Chondrocyte (in vitro differentiated cells): ENCODE measurements at regions not wholly inside any gene's neighbourhood (a gene's known extent, or its start where the extent isn't known, plus 50 kb on each side); places are given as distances from the start of the nearest gene placed in this dataset.

ENCODE experiments used
- DNase-seq: peaks from one replicate; pipeline ENCODE4 v3.0.0; 2021; ENCODE audit warnings: mixed read lengths, low spot score
- H3K27ac Mint-ChIP-seq: one replicate; pipeline ENCODE4 v1.8.0; 2021; ENCODE audit warnings: mild to moderate bottlenecking, moderate library complexity, mixed read lengths; ENCODE audit not compliant: unreplicated experiment
- H3K27me3 Mint-ChIP-seq: 2 replicates; pipeline ENCODE4 v1.8.0; 2021; ENCODE audit warnings: low read depth, mixed read lengths
- H3K36me3 Mint-ChIP-seq: 2 replicates; pipeline ENCODE4 v1.8.0; 2021; ENCODE audit warnings: low read depth, mixed read lengths
- H3K4me1 Mint-ChIP-seq: 2 replicates; pipeline ENCODE4 v1.8.0; 2021; ENCODE audit warnings: low read depth, mild to moderate bottlenecking, mixed read lengths
- H3K4me3 Mint-ChIP-seq: one replicate; pipeline ENCODE4 v1.8.0; 2021; ENCODE audit warnings: mild to moderate bottlenecking, moderate library complexity, mixed read lengths; ENCODE audit not compliant: unreplicated experiment
- H3K9me3 Mint-ChIP-seq: 2 replicates; pipeline ENCODE4 v1.8.0; 2021; ENCODE audit warnings: low read depth, mixed read lengths
- TF ChIP-seq, protein P1 (sequence below): fragments of 200-600 bp; sonication (generic); IDR thresholded peaks from 2 replicates; pipeline ENCODE4 v1.5.0; 2021; ENCODE audit warnings: antibody characterized with exemption, mild to moderate bottlenecking, moderate library complexity

GRCh38 chr12:124229520-124229919, 65.4 kb upstream of the RFLNA start:
- H3K27ac Mint-ChIP-seq: no peak overlapping the region
- H3K27me3 Mint-ChIP-seq: peaks cover 3% of the 10 kb centered on the region

GRCh38 chr12:124230117-124230757, 64.7 kb upstream of the RFLNA start:
- Mint-ChIP-seq H3K9me3 (peaks cover 20% of the 10 kb centered on the region), H3K36me3 (peaks cover 1% of the 10 kb centered on the region), H3K27me3 (peaks cover 3% of the 10 kb centered on the region), H3K4me3 (no peak overlapping the region), H3K4me1 (peaks cover 26% of the 10 kb centered on the region), H3K27ac (no peak overlapping the region)
- no peak for DNase-seq
- TF ChIP-seq, protein P1, sequence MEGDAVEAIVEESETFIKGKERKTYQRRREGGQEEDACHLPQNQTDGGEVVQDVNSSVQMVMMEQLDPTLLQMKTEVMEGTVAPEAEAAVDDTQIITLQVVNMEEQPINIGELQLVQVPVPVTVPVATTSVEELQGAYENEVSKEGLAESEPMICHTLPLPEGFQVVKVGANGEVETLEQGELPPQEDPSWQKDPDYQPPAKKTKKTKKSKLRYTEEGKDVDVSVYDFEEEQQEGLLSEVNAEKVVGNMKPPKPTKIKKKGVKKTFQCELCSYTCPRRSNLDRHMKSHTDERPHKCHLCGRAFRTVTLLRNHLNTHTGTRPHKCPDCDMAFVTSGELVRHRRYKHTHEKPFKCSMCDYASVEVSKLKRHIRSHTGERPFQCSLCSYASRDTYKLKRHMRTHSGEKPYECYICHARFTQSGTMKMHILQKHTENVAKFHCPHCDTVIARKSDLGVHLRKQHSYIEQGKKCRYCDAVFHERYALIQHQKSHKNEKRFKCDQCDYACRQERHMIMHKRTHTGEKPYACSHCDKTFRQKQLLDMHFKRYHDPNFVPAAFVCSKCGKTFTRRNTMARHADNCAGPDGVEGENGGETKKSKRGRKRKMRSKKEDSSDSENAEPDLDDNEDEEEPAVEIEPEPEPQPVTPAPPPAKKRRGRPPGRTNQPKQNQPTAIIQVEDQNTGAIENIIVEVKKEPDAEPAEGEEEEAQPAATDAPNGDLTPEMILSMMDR: no peak

More at GRCh38 chr12:124229520-124229919, 65.4 kb upstream of the RFLNA start:
- TF ChIP-seq, protein P1: no peak
- H3K4me1 Mint-ChIP-seq: peaks cover 18% of the 10 kb centered on the region
- H3K4me3 Mint-ChIP-seq: no peak overlapping the region
- peaks cover 1% of the 10 kb centered on the region for H3K36me3 Mint-ChIP-seq
- H3K9me3 Mint-ChIP-seq: peaks cover 16% of the 10 kb centered on the region
- DNase-seq: no peak

- peaks cover 31% of the 10 kb centered on the region for H3K4me1 Mint-ChIP-seq
- TF ChIP-seq, protein P1: no peak
- DNase-seq: no peak
- no peak overlapping the region for H3K27ac Mint-ChIP-seq
- no peak overlapping the region for H3K4me3 Mint-ChIP-seq
- peaks cover 1% of the 10 kb centered on the region for H3K36me3 Mint-ChIP-seq
- peaks cover 3% of the 10 kb centered on the region for H3K27me3 Mint-ChIP-seq
- peaks cover 20% of the 10 kb centered on the region for H3K9me3 Mint-ChIP-seq
These were observed 64.1 kb upstream of the RFLNA start for GRCh38 chr12:124230789-124231188.

DNA sequence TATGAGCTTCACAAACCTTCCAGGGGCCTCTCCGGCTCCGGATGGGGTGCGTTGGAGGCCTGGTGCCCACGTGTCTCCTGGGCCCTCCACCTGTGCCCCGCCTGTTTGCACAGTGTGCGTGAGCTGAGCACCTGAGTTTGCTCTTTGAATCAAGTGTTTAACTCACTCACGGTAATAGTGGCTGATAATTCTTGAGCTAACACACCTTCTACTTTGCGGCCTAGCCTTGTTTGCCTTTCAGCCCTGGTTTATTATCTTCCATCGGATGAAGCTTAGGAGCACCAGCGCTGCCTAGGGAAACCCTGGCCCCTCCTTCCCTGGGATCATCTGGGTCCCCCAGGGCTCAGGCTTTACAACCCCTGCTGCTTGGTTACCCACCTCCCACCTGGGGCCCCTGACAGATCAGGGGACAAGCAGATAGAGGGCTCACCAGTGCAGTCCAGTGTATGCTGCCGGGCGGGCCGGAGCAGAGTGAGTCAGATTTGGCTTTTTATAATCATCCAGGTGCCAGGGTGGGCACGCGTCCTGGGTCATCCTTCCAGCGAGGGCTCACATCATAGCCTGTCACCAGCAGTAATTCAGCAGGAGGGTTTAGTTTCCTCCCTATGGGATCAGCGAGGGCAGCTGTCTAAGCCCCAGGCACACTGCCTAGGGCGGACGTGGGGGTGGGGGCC, 62.8 kb upstream of the RFLNA start:
- H3K27ac Mint-ChIP-seq: no peak overlapping the region
- H3K36me3 Mint-ChIP-seq: peaks cover 1% of the 10 kb centered on the region
- H3K9me3 Mint-ChIP-seq: peaks cover 23% of the 10 kb centered on the region
- no peak overlapping the region for H3K4me3 Mint-ChIP-seq
- DNase-seq: no peak
- TF ChIP-seq, protein P1: no peak
- peaks cover under 1% of the 10 kb centered on the region for H3K27me3 Mint-ChIP-seq
- peaks cover 40% of the 10 kb centered on the region for H3K4me1 Mint-ChIP-seq

DNA sequence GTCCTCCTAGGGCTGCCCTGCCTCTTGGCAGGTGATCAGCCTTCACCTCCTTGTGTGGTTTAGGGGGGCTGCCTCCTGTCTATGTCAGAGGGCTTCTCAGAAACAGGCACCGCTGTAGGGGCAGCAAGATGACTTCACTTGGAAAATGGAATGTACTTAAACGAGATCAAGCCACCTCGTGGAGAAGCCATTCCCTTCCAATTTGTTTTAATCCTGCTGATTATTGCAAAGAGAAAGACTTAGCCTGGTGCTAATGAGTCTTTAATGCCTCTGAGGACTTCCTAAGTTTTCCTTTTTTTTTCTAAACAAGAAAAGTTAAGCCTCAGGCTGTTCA, 62.3 kb upstream of the RFLNA start:
- Mint-ChIP-seq H3K4me1 (peaks cover 43% of the 10 kb centered on the region), H3K9me3 (peaks cover 23% of the 10 kb centered on the region), H3K36me3 (peaks cover 1% of the 10 kb centered on the region), H3K27me3 (no peaks in the 10 kb centered on the region), H3K4me3 (no peak overlapping the region), H3K27ac (no peak overlapping the region)
- TF ChIP-seq, protein P1: no peak
- no peak for DNase-seq
